ENCODE measurements at regions not wholly inside any gene's neighbourhood (a gene's known extent, or its start where the extent isn't known, plus 50 kb on each side); places are given as distances from the start of the nearest gene placed in this dataset.
A peak's percentile ranks its signal among the peaks of the same experiment; 100 is the strongest.

DNA sequence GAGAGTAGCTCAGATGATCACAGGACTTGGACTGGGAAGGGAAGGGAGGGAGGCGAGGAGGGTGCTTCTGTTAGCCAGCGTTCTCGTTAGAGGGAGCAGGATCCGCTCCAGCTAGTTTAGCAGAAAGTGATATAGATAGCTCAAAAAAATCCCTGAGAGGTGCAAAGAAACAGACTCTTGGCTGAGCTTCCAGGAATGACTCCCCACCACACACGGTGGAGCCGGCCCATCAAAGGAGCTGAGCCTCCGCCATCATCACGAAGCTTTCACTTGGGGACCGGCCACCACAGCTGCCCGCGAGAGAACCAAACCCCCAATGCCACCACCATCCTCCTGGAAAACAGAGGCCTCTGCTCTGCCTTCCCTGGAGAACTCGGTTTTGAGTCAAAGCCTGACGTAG lies 124.6 kb upstream of the BCL2L14 start:
- Mint-ChIP-seq H3K9me3 (ENCODE audit: insufficient read depth) (no peaks in the 10 kb centered on the region), H3K27me3 (ENCODE audit: low read depth) (peaks cover 25% of the 10 kb centered on the region), H3K27ac (no peak overlapping the region), H3K36me3 (ENCODE audit: low read depth) (no peaks in the 10 kb centered on the region), H3K4me1 (ENCODE audit: low read depth) (peaks cover 8% of the 10 kb centered on the region), H3K4me3 (no peak overlapping the region)
- CTCF ChIA-PET, result interaction anchor here (0.8 kb wide), 1 partner anchor 63 kb away, joined by 3 read pairs; no protein-coding TSS in a partner anchor
- POLR2A ChIA-PET, result interaction anchor here (1.4 kb wide), 1 partner anchor 64 kb away, joined by 3 read pairs; no protein-coding TSS in a partner anchor
- DNase-seq (no peak), ATAC-seq (no peak)

- H3K27ac Mint-ChIP-seq, result no peak overlapping the region
- CTCF ChIA-PET, result no interaction called here
- ATAC-seq, result no peak
Observed at GRCh38 chr12:11947213-11947612, 123.5 kb upstream of the BCL2L14 start.

DNA sequence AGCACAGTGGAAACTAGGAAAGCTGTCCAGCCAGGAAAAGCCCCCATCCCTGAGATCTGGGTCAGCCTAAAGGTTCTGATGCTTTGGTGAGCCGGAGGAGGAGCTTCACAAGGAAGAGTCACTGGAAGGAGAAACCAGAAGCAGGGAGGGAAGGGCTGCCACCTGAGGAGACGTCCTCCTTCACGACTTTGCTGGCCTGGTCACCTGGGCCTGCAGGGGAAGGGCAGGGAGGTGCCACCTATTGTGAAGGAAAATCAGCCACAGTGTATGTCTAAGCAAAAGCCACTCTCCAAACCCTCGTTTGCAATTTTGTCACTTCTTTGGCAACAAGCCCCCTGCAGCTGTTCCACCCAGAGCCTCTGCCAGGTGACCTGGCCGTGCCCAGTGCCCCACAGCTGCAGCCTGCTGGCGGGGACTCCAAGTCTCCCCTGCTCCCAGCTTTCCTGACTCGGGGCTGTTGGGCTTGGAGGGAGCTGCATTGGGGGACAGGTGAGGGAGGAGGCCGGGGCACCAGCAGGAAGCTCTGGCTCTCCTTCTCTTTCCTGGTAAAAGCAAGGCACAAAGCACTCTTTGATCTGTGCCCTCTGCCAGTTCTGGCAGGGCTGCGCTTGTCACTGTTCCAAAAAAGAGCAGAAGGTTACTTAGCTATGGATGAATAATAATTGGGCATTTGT lies 120.9 kb upstream of the BCL2L14 start:
- POLR2A ChIA-PET, result no interaction called here
- H3K9me3 Mint-ChIP-seq (ENCODE audit: insufficient read depth), result no peaks in the 10 kb centered on the region
- CTCF ChIA-PET, result interaction anchor here (1.4 to 1.5 kb wide), 3 partner anchors 9 to 83 kb away, joined by 3 to 7 read pairs (median 4); no protein-coding TSS in a partner anchor
- ATAC-seq (no peak), DNase-seq (no peak)
- peaks cover 19% of the 10 kb centered on the region for H3K27me3 Mint-ChIP-seq (ENCODE audit: low read depth)
- peaks cover 4% of the 10 kb centered on the region for H3K36me3 Mint-ChIP-seq (ENCODE audit: low read depth)
- H3K4me3 Mint-ChIP-seq, result no peak overlapping the region
- peaks cover 25% of the 10 kb centered on the region for H3K4me1 Mint-ChIP-seq (ENCODE audit: low read depth)
- no peak overlapping the region for H3K27ac Mint-ChIP-seq

More at GRCh38 chr12:11947213-11947612, 123.5 kb upstream of the BCL2L14 start:
- H3K4me3 Mint-ChIP-seq, result no peak overlapping the region
- H3K4me1 Mint-ChIP-seq (ENCODE audit: low read depth), result peaks cover 5% of the 10 kb centered on the region
- POLR2A ChIA-PET, result interaction anchor here (1.4 kb wide), 1 partner anchor 63 kb away, joined by 3 read pairs; no protein-coding TSS in a partner anchor
- DNase-seq, result no peak
- H3K27me3 Mint-ChIP-seq (ENCODE audit: low read depth), result peaks cover 25% of the 10 kb centered on the region
- no peaks in the 10 kb centered on the region for H3K36me3 Mint-ChIP-seq (ENCODE audit: low read depth)
- H3K9me3 Mint-ChIP-seq (ENCODE audit: insufficient read depth), result no peaks in the 10 kb centered on the region

- Mint-ChIP-seq H3K36me3 (ENCODE audit: low read depth) (peaks cover 5% of the 10 kb centered on the region), H3K27ac (no peak overlapping the region), H3K9me3 (ENCODE audit: insufficient read depth) (no peaks in the 10 kb centered on the region), H3K4me1 (ENCODE audit: low read depth) (peaks cover 34% of the 10 kb centered on the region), H3K27me3 (ENCODE audit: low read depth) (peaks cover 18% of the 10 kb centered on the region), H3K4me3 (no peak overlapping the region)
- ATAC-seq (no peak), DNase-seq (no peak)
- CTCF ChIA-PET, result no interaction called here
- POLR2A ChIA-PET, result no interaction called here
Observed at GRCh38 chr12:11951209-11951608, 119.5 kb upstream of the BCL2L14 start.

DNA sequence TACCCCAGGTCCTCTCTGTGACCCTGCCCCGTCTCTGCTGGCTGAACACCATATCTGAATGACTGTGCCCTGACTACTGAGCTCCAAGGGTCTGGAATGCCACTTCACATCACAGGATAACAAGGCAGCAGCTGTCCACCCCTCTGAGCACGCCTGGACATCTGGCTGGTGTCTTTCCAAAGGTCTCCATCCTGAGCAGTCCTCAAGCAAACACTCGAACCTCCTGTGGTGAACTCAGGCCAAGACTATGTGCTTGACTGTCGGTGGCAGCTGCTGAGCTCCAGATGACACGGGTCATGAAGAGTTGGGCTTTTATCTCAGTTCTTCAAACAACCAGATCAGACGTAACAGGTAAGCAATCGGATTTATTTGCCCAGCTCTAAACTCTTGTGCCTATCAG lies 117.2 kb upstream of the BCL2L14 start:
- CTCF ChIA-PET, result interaction anchor here (1.7 to 2.1 kb wide), 2 partner anchors 28 to 56 kb away, joined by 7 read pairs; no protein-coding TSS in a partner anchor
- Mint-ChIP-seq H3K36me3 (ENCODE audit: low read depth) (peaks cover 7% of the 10 kb centered on the region), H3K9me3 (ENCODE audit: insufficient read depth) (no peaks in the 10 kb centered on the region), H3K27me3 (ENCODE audit: low read depth) (peaks cover 20% of the 10 kb centered on the region), H3K4me3 (no peak overlapping the region), H3K27ac (peak overlapping the region; percentile 82), H3K4me1 (ENCODE audit: low read depth) (peaks cover 41% of the 10 kb centered on the region)
- POLR2A ChIA-PET, result interaction anchor here (1.0 to 1.4 kb wide), 2 partner anchors 57 to 784 kb away, joined by 3 to 4 read pairs; no protein-coding TSS in a partner anchor
- ATAC-seq (no peak), DNase-seq (no peak)

DNA sequence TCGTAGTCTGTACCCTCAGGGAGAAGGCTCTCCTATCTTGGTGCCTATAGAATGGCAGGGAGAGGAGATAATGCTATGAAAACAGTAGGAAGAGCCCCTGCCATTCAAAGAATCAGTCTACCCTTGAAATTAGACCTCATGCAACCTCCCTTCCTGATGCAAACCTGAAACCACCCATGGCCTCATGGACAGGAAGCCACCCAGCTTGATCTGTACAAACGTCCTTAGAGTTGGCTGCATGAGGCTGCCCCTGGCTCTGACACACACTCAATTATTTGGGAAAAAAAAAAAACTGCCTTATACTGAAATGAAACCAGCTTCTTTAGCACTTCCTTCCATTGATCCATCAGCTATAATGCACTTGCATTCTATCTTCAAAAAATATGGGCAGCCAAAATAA lies 116.6 kb upstream of the BCL2L14 start:
- H3K9me3 Mint-ChIP-seq (ENCODE audit: insufficient read depth), result no peaks in the 10 kb centered on the region
- peak; percentile 61 for DNase-seq
- peak overlapping the region; percentile 82 for H3K27ac Mint-ChIP-seq
- POLR2A ChIA-PET, result interaction anchor here (0.7 to 1.4 kb wide), 4 partner anchors 54 to 783 kb away, joined by 3 to 4 read pairs (median 4); no protein-coding TSS in a partner anchor
- no peak overlapping the region for H3K4me3 Mint-ChIP-seq
- H3K27me3 Mint-ChIP-seq (ENCODE audit: low read depth), result peaks cover 16% of the 10 kb centered on the region
- ATAC-seq, result peak; percentile 77
- peaks cover 7% of the 10 kb centered on the region for H3K36me3 Mint-ChIP-seq (ENCODE audit: low read depth)
- CTCF ChIA-PET, result interaction anchor here (1.0 to 2.1 kb wide), 3 partner anchors 28 to 117 kb away, joined by 3 to 7 read pairs (median 7); no protein-coding TSS in a partner anchor
- peaks cover 48% of the 10 kb centered on the region for H3K4me1 Mint-ChIP-seq (ENCODE audit: low read depth)

GRCh38 chr12:11958221-11959091 lies 112.3 kb upstream of the BCL2L14 start:
- H3K4me3 Mint-ChIP-seq, result no peak overlapping the region
- H3K27ac Mint-ChIP-seq, result peak overlapping the region; percentile 23
- peak; percentile 67 for DNase-seq
- H3K4me1 Mint-ChIP-seq (ENCODE audit: low read depth), result peaks cover 52% of the 10 kb centered on the region
- ChIA-PET CTCF (interaction anchor here (1.0 to 3.2 kb wide), 2 partner anchors 8 to 51 kb away, joined by 3 to 23 read pairs; no protein-coding TSS in a partner anchor), POLR2A (no interaction called here)
- peaks cover 8% of the 10 kb centered on the region for H3K27me3 Mint-ChIP-seq (ENCODE audit: low read depth)
- H3K9me3 Mint-ChIP-seq (ENCODE audit: insufficient read depth), result peaks cover 2% of the 10 kb centered on the region
- peaks cover 7% of the 10 kb centered on the region for H3K36me3 Mint-ChIP-seq (ENCODE audit: low read depth)
- peak; percentile 75 for ATAC-seq

DNA sequence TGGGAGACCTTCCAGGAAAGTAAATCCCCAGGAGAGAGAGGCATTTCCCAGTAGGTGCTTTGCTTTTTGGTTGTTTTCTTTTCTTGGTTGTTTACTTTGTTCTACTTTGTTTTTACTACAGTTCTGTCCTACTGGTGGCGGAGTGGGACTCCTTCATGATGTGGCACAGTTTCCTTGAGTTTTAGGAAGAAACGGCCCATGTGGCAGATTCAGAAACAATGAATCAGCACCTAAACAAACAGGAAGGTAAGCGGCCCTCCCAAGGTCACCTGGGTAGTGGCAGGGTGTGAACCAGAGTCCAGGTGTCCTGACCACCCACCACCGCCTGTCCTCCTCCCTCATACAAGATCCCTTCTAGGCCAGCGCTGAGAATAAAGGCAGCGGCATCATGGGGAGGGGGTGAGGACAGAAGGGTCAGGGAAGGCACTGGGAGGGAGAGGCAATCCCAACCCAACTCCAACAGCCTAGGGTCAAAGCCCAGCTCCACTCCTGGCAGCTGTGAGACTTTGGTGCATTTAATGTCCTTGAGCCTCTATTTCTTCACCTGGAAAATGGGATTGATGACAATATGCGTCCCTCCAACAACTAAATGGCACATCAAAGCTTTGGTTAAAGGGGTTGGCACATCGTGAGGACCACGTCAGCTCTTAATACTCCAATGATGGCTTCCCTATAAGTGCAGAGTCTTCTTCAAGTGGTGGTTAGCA lies 111.5 kb upstream of the BCL2L14 start:
- H3K9me3 Mint-ChIP-seq (ENCODE audit: insufficient read depth), result peaks cover 5% of the 10 kb centered on the region
- ChIA-PET POLR2A (interaction anchor here (1.3 kb wide), 1 partner anchor 51 kb away, joined by 3 read pairs; no protein-coding TSS in a partner anchor), CTCF (interaction anchor here (1.0 to 3.2 kb wide), 2 partner anchors 9 to 50 kb away, joined by 3 to 23 read pairs; no protein-coding TSS in a partner anchor)

GRCh38 chr12:11960646-11961045 lies 110.1 kb upstream of the BCL2L14 start:
- peaks cover 5% of the 10 kb centered on the region for H3K9me3 Mint-ChIP-seq (ENCODE audit: insufficient read depth)
- POLR2A ChIA-PET, result interaction anchor here (1.3 kb wide), 1 partner anchor 50 kb away, joined by 3 read pairs; no protein-coding TSS in a partner anchor
- H3K36me3 Mint-ChIP-seq (ENCODE audit: low read depth), result peaks cover 5% of the 10 kb centered on the region
- H3K27me3 Mint-ChIP-seq (ENCODE audit: low read depth), result peaks cover 8% of the 10 kb centered on the region
- peaks cover 33% of the 10 kb centered on the region for H3K4me1 Mint-ChIP-seq (ENCODE audit: low read depth)
- H3K4me3 Mint-ChIP-seq, result no peak overlapping the region
- no peak overlapping the region for H3K27ac Mint-ChIP-seq
- no peak for DNase-seq
- no peak for ATAC-seq
- CTCF ChIA-PET, result interaction anchor here (3.2 kb wide), 1 partner anchor 48 kb away, joined by 23 read pairs; no protein-coding TSS in a partner anchor

More for the DNA sequence above, 111.5 kb upstream of the BCL2L14 start:
- ATAC-seq, result no peak
- peak overlapping the region; percentile 23 for H3K27ac Mint-ChIP-seq
- peaks cover 44% of the 10 kb centered on the region for H3K4me1 Mint-ChIP-seq (ENCODE audit: low read depth)
- H3K27me3 Mint-ChIP-seq (ENCODE audit: low read depth), result peaks cover 8% of the 10 kb centered on the region
- H3K4me3 Mint-ChIP-seq, result no peak overlapping the region
- no peak for DNase-seq
- H3K36me3 Mint-ChIP-seq (ENCODE audit: low read depth), result peaks cover 10% of the 10 kb centered on the region

- Mint-ChIP-seq H3K36me3 (ENCODE audit: low read depth) (peaks cover 5% of the 10 kb centered on the region), H3K27me3 (ENCODE audit: low read depth) (peaks cover 4% of the 10 kb centered on the region), H3K9me3 (ENCODE audit: insufficient read depth) (peaks cover 5% of the 10 kb centered on the region), H3K4me1 (ENCODE audit: low read depth) (peaks cover 26% of the 10 kb centered on the region), H3K27ac (no peak overlapping the region), H3K4me3 (no peak overlapping the region)
- CTCF ChIA-PET, result interaction anchor here (0.6 kb wide), 1 partner anchor 474 kb away, joined by 3 read pairs; no protein-coding TSS in a partner anchor
- POLR2A ChIA-PET, result no interaction called here
- no peak for DNase-seq
- no peak for ATAC-seq
Observed at GRCh38 chr12:11961686-11962085, 109.1 kb upstream of the BCL2L14 start.

DNA sequence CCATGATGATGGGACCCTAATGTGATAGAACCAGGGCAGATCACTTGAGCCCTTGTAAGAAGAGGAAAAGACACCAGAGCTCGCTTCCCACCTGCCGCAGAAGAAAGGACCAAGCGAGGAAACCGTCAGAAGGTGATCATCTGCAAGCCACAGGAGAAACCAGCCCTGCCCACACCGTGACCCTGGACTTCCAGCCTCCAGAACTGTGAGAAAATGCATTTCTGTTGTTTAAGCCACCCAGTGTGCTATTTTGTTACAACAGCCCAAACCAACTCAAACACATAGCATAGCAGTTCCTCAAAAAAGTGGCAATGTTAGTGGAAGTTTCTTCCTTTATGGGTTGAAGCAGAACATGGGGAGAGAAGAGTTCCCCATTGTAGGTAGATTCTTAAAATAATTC lies 107.9 kb upstream of the BCL2L14 start:
- Mint-ChIP-seq H3K27me3 (ENCODE audit: low read depth) (peaks cover 3% of the 10 kb centered on the region), H3K9me3 (ENCODE audit: insufficient read depth) (peaks cover 5% of the 10 kb centered on the region), H3K4me1 (ENCODE audit: low read depth) (peaks cover 29% of the 10 kb centered on the region), H3K4me3 (no peak overlapping the region), H3K27ac (no peak overlapping the region), H3K36me3 (ENCODE audit: low read depth) (peaks cover 4% of the 10 kb centered on the region)
- DNase-seq (no peak), ATAC-seq (no peak)
- POLR2A ChIA-PET, result no interaction called here
- CTCF ChIA-PET, result interaction anchor here (0.6 to 1.2 kb wide), 2 partner anchors 16 to 198 kb away, joined by 3 to 4 read pairs; no protein-coding TSS in a partner anchor

Data from activated CD8-positive, alpha-beta T cell treated with anti-CD3 and anti-CD28 coated beads, Interleukin-2, amount 10 ng/mL, durations not matched to agents 7 days and 5 days (primary cell).